ENCODE measurements at regions not wholly inside any gene's neighbourhood (a gene's known extent, or its start where the extent isn't known, plus 50 kb on each side); places are given as distances from the start of the nearest gene placed in this dataset.

GRCh38 chr1:242605521-242605920, 81.0 kb upstream of the PLD5 start:
- H3K27me3 ChIP-seq (ENCODE audit: insufficient read depth), result no peaks in the 10 kb centered on the region
- no peak overlapping the region for H2AFZ ChIP-seq
- no peak overlapping the region for H3K27ac Mint-ChIP-seq
- H3K4me1 Mint-ChIP-seq, result peaks cover 10% of the 10 kb centered on the region; the same call in 2 of the 3 replicates
- no peaks in the 10 kb centered on the region for H3K27me3 Mint-ChIP-seq (ENCODE audit: insufficient read depth, low read depth, poor library complexity)
- H3K4me3 ChIP-seq, result no peak overlapping the region
- no peaks in the 10 kb centered on the region for H3K79me2 ChIP-seq (replicated peaks; ENCODE audit: insufficient read depth)
- H3K4me1 ChIP-seq (ENCODE audit: insufficient read depth), result peaks cover 9% of the 10 kb centered on the region; the same call in 1 of the 2 replicates
- DNase-seq (ENCODE audit: low spot score), result no peak
- ATAC-seq, result no peak
- H4K20me1 ChIP-seq (replicated peaks; ENCODE audit: insufficient read depth), result no peaks in the 10 kb centered on the region
- H3K4me3 Mint-ChIP-seq, result no peak overlapping the region
- H3K27ac ChIP-seq (ENCODE audit: low read depth), result no peak overlapping the region
- no peaks in the 10 kb centered on the region for H3K36me3 Mint-ChIP-seq (ENCODE audit: low read depth)
- H3K4me2 ChIP-seq, result no peak overlapping the region
- no peaks in the 10 kb centered on the region for H3F3A ChIP-seq (replicated peaks; ENCODE audit: low read depth)
- peaks cover 11% of the 10 kb centered on the region; the same call in 1 of the 2 replicates for H3K9me2 ChIP-seq (ENCODE audit: insufficient read depth)
- no peaks in the 10 kb centered on the region for H3K9me3 Mint-ChIP-seq
- H3K36me3 ChIP-seq (ENCODE audit: insufficient read depth), result no peaks in the 10 kb centered on the region
- TF ChIP-seq, protein P1, sequence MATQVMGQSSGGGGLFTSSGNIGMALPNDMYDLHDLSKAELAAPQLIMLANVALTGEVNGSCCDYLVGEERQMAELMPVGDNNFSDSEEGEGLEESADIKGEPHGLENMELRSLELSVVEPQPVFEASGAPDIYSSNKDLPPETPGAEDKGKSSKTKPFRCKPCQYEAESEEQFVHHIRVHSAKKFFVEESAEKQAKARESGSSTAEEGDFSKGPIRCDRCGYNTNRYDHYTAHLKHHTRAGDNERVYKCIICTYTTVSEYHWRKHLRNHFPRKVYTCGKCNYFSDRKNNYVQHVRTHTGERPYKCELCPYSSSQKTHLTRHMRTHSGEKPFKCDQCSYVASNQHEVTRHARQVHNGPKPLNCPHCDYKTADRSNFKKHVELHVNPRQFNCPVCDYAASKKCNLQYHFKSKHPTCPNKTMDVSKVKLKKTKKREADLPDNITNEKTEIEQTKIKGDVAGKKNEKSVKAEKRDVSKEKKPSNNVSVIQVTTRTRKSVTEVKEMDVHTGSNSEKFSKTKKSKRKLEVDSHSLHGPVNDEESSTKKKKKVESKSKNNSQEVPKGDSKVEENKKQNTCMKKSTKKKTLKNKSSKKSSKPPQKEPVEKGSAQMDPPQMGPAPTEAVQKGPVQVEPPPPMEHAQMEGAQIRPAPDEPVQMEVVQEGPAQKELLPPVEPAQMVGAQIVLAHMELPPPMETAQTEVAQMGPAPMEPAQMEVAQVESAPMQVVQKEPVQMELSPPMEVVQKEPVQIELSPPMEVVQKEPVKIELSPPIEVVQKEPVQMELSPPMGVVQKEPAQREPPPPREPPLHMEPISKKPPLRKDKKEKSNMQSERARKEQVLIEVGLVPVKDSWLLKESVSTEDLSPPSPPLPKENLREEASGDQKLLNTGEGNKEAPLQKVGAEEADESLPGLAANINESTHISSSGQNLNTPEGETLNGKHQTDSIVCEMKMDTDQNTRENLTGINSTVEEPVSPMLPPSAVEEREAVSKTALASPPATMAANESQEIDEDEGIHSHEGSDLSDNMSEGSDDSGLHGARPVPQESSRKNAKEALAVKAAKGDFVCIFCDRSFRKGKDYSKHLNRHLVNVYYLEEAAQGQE (IDR thresholded peaks at IDR 0.05; ENCODE audit: unreplicated experiment), result no peak
- TF ChIP-seq POLR2AphosphoS5 (IDR thresholded peaks at IDR 0.05; ENCODE audit: low read depth) (no peak), JUNB (IDR thresholded peaks at IDR 0.05; ENCODE audit: unreplicated experiment) (no peak)

DNA sequence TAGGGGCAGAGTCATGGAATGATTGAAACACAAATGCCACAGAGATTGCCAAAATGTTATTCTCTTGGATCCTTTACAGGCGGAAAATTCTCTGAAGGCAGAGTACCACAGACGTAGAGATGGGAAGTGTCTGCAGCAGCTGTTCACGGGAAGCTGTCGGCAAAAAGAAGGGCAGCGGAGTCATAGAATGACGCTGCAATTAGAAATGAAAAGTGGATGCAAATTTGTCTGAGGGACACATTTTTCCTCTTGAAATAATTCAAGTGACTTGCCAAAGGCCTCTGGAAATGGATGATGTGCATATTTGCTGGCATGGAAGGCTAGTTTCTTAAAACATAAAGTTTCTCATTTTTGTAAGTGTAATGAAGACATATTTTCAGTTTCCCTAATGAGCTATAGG, 77.5 kb upstream of the PLD5 start:
- H3K36me3 ChIP-seq (ENCODE audit: insufficient read depth), result no peaks in the 10 kb centered on the region
- peaks cover 7% of the 10 kb centered on the region; the same call in 1 of the 2 replicates for H3K9me2 ChIP-seq (ENCODE audit: insufficient read depth)
- Mint-ChIP-seq H3K4me3 (no peak overlapping the region), H3K27me3 (ENCODE audit: insufficient read depth, low read depth, poor library complexity) (peaks cover 1% of the 10 kb centered on the region), H3K27ac (no peak overlapping the region), H3K36me3 (ENCODE audit: low read depth) (peaks cover 13% of the 10 kb centered on the region), H3K9me3 (peaks cover 13% of the 10 kb centered on the region), H3K4me1 (peaks cover 10% of the 10 kb centered on the region; the same call in 2 of the 3 replicates)
- no peak overlapping the region for H3K4me2 ChIP-seq
- H3K27ac ChIP-seq (ENCODE audit: low read depth), result no peak overlapping the region
- H3K27me3 ChIP-seq (ENCODE audit: insufficient read depth), result no peaks in the 10 kb centered on the region
- H3K4me1 ChIP-seq (ENCODE audit: insufficient read depth), result peaks cover 9% of the 10 kb centered on the region; the same call in 1 of the 2 replicates
- no peaks in the 10 kb centered on the region for H3K79me2 ChIP-seq (replicated peaks; ENCODE audit: insufficient read depth)
- no peaks in the 10 kb centered on the region for H4K20me1 ChIP-seq (replicated peaks; ENCODE audit: insufficient read depth)
- ATAC-seq (no peak), DNase-seq (ENCODE audit: low spot score) (no peak)
- H3F3A ChIP-seq (replicated peaks; ENCODE audit: low read depth), result no peaks in the 10 kb centered on the region
- no peak overlapping the region for H2AFZ ChIP-seq
- no peak overlapping the region for H3K4me3 ChIP-seq
- no peak for TF ChIP-seq ZNF462 (CRISPR knock-in tag; IDR thresholded peaks at IDR 0.05)
- no peak for TF ChIP-seq CREB1 (CRISPR knock-in tag; IDR thresholded peaks at IDR 0.05; ENCODE audit: low read depth)
- no peak for TF ChIP-seq EZH2 (IDR thresholded peaks at IDR 0.05; ENCODE audit: low read depth, unreplicated experiment)
- TF ChIP-seq JUNB (IDR thresholded peaks at IDR 0.05; ENCODE audit: unreplicated experiment), result no peak
- TF ChIP-seq CTCF (conservative IDR thresholded peaks at IDR 0.05; ENCODE audit: low read depth in 2 of 2), result no peak
- no peak for TF ChIP-seq POLR2AphosphoS5 (IDR thresholded peaks at IDR 0.05; ENCODE audit: low read depth)
- TF ChIP-seq ZNF114 (CRISPR knock-in tag; IDR thresholded peaks at IDR 0.05), result no peak
- TF ChIP-seq ZNF331 (CRISPR knock-in tag; IDR thresholded peaks at IDR 0.05; ENCODE audit: low read depth), result no peak

Measured in GM23338 (cell line).